Stimulated activated naive CD8-positive, alpha-beta T cell treated with anti-CD3 and anti-CD28 coated beads, Interleukin-15, Interleukin-2, amounts not matched to agents 100 U/mL and 50 U/mL, for 24 hours (primary cell): ENCODE measurements at regions not wholly inside any gene's neighbourhood (a gene's known extent, or its start where the extent isn't known, plus 50 kb on each side); places are given as distances from the start of the nearest gene placed in this dataset.
"Not testable (repeated sequence)": the region's sequence is repeated elsewhere in the genome, so short reads cannot be mapped to it uniquely, and the experiment has no call there.

ENCODE experiments used
- ATAC-seq: fragments of 150-1000 bp; cut with Tn5 transposase; one replicate; pipeline ENCODE4 v1.10.0; 2021
- DNase-seq: peaks from one replicate; pipeline ENCODE4 v3.0.0; 2021

DNA sequence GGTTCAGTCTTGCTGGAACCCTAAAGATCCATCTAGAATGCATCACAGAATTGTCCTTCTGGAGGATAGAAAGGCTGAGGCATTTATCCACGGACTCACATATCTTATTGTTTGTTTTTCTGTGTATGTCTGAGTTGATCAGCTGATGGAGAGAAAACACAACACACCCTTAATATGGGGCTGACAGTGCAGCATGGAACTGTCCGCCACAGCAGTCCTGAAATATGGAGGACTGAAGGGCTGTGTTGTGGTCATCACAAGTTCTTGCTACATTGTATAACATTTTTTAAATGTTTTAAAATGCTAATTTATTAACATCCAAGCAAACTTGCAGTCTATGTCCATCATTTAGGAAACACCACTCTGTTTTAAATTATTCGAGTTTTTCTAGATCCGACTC lies 448.9 kb upstream of the ERCC4 start:
- ATAC-seq (no peak), DNase-seq (no peak)

DNA sequence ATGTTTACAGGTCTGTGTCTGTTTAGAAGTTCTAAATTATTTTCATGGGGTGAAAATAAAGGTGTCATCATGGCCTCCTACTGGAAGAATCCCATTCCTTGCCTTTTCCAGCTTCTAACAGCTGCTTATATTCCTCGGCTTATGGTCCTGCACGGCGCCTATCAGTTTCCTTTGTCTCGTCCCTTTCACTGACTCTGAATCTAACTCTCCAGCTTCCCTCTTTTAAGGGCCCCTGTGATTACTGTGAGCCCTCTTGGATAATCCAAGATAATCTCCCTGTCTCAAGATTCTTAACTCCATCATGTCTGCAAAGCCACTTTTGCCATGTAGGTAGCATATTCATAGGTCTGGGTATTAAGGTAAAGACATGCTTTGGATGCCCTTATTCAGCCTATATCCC lies 441.0 kb upstream of the ERCC4 start:
- ATAC-seq, result no peak
- DNase-seq, result no peak

DNA sequence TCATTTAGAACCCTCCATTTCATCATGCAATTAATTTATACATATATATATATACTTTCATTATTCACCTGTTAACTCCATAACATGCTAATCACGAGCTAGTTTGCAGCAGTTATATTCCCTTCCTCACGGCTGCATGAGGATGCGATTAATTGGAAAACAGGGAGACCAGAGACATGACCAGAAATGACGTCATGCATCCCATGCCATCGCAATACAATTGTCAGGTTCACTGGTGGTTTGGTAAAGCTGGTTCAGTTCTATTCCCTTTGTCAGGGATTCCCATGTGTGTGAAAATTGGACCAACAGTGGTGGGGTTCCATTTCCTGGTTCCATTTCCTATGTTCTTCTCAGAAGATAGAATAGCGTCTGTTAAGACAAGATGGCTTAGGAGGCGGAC lies 440.4 kb upstream of the ERCC4 start:
- ATAC-seq (no peak), DNase-seq (no peak)

DNA sequence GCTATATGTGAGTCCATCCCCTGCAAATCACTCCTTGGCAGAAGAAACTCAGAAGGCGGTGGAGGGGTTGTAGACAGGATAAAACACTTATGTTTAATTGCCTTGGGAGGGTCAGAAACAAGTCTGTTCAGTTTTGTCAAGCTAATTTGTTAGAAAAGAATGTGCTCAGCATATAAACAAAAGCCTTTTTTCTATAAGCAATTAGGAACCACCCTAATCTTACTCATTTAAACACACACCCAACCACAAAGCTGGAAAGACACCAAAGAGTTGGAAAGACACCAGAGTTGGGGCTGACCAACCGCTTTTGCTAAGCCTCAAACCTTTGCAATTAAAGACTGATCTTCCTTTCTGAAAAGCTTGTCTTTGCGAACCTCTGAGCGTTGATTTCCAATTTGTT lies 439.2 kb upstream of the ERCC4 start:
- no peak for ATAC-seq
- no peak for DNase-seq

DNA sequence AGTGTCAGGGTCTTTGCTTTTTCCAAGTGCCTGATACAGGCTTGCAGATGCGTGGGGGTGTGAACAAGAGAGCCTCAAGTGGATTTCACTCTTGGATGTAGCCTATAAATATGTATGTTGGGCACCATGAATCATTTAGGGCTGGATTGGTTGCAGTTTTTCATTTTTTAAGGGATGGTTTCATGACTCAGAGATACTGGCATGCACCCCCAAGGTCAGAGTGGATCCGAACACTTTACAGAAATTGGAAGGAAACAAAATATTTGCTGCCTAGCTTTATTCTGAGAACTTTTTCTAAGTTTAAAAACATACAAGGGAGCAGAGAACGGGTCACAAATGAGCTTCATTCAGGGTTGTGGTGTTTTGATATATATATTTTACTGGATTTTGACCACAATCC lies 436.8 kb upstream of the ERCC4 start:
- ATAC-seq (no peak), DNase-seq (no peak)

DNA sequence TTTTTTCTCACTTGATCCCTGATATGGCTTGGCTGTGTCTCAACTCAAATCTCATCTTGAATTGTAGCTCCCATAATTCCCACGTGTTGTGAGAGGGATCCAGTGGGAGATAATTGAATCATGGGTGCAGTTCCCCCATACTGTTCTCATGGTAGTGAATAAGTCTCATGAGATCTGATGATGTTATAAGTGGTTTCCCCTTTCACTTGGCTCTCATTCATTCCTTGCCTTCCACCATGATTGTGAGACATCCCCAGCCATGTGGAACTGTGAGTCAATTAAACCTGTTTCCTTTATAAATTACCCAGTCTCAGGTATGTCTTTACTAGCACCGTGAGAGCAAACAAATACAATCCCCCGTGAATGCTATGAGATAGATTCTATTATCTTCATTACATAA lies 430.5 kb upstream of the ERCC4 start:
- ATAC-seq, DNase-seq: not testable (repeated sequence)

DNA sequence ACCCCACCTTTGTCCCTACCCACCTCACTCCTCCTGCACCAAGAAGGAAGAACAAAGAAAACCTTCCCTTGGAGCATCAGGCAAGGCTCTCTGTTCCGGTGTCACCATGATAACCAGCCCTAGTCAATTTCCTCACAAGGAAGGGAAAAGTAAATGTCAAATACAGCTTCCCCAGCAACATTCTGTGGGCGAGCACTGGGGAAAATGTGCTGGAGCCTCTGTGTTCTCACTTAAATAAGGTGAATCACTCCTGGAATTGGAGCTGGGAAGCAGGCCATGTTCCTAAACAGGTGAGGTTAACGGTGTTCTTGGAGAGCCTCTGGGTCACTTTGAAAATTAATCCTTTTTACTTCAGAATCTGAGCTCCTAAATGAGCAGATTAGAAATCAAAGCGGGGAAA lies 427.9 kb upstream of the ERCC4 start:
- ATAC-seq, result no peak

DNA sequence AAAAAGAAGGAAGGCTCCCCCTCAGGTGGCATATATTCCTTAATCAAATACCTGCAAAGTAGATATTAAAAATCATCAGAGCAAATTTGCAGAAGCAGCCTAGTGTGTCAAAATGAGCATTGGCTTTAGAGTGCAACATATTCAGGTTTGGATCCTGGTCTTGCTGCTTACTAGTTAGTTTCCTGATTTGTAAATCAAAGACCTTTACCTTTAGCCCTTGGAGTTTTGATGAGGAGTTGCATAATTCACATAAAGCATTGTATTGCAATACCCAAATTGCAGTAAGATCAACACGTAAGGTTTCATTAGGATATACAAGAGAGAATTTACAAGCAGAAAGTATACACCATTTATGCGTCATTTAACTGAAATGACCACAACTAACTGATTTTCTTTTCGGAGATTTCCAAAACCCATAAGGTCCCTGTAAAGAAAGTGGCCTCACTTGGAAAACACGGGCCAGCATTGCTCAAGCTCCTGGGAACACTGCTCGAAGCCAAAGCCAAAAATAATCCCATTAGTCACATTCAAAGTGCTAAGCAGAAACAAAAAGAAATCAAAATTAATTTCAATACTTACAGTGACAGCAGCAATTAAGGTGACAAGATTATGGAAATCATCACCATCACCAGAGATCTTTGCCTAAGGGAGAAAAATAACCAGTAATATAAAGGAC lies 415.9 kb upstream of the ERCC4 start:
- ATAC-seq (no peak), DNase-seq (no peak)

More for the DNA sequence above, 427.9 kb upstream of the ERCC4 start:
- no peak for DNase-seq

DNA sequence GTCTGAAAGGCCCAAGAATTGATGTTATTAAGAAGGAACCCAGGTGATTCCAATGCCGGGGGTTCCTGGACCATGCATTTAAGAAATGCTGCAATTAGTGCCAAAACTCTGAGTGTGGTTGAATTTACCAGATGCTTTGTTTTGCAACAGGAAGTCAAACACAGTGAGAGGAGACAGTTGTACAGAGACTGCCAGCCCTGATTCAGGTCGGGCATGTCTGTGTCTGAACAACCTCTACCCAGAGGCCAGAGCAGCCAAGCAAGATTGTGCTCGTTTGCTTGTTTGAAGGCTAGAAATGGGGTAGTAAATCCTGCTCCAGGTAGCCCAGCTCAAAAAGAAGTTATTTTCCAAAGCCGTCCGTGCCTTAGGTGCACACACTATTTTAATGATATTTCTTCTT lies 412.4 kb upstream of the ERCC4 start:
- no peak for ATAC-seq
- no peak for DNase-seq

DNA sequence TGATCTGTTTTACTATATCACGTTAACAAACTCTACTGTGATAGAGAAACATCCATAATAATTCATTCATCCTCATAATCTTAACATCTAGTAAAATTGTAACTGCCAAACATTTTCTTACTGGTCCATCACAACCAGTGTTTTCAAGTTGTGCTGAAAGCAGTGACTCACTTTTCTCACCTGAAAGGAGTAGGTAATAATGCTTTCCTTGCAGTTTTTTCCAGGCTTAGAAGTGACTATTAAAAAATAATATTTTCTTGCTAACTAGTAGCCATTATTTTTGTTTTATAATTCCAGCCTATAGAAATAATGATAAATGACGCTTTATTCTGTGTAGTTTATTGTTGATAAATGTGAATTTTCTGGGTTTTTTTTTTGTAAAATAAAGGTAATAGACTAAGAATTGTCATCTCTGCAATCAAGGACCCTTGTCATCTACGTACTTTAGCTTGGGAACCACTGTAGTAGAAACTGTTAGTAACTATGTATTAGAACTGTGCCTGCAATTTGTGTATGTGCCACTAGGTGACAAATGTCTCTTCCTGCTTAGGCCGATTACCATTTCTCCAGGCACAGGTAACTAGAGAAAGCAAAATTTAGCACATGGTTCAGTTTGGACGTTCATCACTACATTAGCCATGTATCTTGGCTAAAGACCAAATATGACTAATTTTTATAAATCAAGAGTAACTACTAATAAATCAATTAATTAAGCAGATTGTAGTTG lies 409.4 kb upstream of the ERCC4 start:
- ATAC-seq (no peak), DNase-seq (no peak)

DNA sequence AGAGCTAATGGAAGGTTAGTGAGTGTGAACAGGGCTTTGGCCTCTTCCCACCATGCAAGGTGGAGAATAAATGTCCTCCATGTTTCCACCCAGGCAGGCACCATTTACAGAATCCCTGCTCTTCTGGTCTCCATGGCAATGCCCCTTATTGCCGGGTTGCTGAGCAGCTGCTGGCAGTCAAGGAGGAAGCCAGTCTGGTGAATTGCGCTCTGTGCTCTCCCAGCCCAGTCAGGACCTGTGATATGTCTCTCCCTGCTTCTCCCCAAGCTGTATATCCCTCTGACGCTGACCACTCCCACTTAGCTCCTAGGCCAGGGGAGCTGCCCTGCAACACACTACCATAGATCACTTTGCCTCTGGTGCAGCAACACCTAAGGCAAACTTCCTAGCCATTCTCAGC lies 402.1 kb upstream of the ERCC4 start:
- no peak for ATAC-seq

DNA sequence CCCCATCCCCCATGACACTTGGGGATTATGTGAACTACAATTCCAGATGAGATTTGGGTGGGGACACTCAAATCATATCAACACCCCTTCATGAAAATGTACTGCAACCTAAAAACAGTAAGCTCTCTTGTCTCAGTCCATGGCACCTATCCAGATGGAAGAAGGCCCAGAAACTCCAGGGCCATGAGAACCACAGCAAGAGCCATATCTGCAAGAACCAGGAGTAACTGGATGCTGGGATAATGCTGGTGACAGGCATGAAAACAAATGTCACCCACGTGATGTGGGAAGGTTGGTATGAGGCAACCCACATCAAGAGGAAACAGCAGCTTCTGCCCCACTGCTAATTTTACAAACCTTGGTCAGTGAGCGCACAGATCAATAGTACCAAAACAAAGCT lies 400.1 kb upstream of the ERCC4 start:
- DNase-seq (no peak), ATAC-seq (no peak)

More for the DNA sequence above, 402.1 kb upstream of the ERCC4 start:
- DNase-seq, result no peak

DNA sequence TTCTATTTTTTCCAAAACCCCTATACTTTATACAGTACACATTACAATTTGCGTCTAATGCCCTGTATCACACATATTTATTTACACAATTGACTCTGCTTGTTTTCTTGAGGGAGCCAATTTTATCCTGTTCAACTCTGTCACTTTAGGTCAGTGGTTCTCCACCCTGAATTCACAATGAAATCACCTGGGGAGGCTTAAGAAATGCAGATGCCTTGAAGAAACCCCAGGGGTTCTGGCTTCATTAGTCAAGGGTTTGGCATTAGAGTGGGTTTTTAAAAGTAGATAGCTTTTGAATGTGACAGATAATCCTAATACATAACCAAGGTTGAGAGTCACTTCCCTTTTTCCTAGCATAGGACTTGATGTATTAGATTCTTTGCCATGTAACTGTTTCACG lies 398.6 kb upstream of the ERCC4 start:
- DNase-seq (no peak), ATAC-seq (no peak)

DNA sequence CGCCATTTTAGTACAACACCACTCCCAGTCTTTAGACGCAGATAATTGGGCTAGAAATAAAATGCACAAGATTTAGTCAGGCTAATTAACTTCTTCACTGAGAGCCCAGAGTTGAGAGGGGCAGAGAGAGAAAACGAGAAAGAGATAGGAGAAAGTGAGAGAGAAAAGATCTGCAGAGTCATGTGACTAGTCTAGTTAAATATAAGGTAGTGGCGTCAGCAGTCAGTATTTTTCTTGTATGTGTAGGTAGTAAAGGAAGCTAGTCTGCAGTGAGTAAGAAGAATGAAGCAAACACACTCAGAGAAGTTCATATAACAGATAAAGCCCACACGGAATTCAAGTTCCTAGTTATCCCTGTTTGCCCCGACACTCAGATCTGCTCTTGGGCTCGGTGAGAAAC lies 392.6 kb upstream of the ERCC4 start:
- ATAC-seq (no peak), DNase-seq (no peak)

DNA sequence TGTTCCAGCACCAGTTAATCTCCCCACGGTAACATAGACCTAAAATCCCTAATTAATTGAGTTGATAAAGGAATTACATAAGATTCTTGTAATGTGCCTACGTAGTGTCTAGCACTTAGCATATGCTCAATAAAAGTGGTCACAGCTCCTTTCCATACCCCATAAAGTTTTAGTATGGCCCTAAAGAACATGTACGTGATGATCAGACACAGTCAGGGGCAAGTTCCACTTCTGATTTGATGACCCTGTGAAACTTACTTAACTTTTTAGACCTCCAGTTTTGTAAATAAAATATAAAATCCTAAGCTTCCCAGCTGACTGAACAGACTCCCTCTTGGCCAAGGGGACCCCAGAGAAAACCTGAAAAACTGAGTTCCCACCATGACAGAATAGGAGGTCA lies 391.3 kb upstream of the ERCC4 start:
- ATAC-seq (no peak), DNase-seq (no peak)

DNA sequence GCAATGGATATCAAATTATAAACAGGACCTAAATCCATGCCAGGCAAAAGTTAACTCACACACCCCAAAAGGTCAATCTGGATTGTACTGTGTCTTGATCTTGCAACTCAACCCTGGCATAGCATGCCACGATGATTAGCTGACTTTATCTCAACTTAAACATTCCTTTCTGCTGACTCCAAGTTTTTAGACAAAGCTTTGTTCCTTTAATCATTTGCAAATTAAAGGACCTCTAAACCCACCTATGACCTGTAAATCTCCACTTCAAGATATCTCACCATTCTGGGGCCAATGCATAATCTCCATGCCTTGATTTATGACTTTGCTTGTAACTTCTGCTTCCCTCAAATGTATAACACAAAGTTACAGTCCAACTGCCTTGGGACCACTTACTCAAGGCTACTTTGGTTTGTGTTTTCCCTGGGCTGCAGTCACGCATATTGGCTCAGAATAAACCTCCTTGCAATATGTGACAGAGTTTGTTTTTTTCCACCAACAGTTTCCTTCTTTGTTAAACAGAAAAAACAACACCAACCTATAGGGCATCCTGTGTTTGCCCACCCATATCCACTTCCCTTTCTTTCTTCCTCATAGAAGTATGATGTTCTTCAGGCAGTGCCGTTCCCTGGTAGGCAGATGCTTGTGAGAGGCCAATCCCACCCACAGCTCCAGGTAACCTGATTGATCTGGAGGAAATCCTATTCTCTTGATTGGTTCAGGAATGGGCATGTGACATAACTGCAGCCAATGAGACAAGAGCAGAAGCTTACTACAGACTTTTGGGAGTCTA lies 390.6 kb upstream of the ERCC4 start:
- DNase-seq (no peak), ATAC-seq (no peak)

DNA sequence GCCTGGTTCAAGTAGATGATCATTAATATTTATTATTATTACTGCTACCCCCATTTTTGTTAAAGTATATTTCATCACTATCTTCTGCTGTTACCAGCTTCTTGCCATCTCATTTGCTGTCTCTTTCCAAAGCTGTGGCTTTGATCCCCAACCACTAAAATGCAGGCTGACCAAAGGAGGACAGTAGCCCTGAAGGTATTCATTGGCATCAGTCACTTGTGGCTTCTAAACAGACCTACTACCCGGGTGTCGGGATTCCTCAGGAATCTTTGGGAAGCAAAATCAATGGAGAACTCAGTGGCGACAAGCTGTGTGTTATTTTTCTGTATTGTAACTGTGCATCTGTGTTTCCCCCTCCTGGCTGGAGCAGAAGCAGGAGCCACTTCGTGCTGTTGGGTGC lies 379.2 kb upstream of the ERCC4 start:
- DNase-seq (no peak), ATAC-seq (no peak)

DNA sequence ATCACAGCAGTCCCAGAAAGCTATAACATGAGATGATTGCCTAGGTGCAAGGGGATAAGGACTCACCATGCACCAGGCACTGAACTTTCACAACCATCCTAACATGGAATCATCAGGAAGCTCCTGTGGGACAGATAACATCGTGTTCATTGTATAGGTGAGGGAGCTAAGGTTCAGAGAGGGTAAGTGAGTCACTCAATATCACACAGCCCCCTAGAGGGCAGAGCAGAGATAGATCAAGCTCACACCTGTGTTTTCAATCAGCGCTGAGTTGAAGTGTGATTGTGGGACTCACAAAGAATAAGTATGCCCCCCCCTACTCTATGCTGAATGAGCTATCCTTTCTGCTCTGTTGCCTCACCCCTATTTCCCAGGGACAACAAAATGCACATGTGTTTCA lies 377.7 kb upstream of the ERCC4 start:
- DNase-seq (no peak), ATAC-seq (no peak)

DNA sequence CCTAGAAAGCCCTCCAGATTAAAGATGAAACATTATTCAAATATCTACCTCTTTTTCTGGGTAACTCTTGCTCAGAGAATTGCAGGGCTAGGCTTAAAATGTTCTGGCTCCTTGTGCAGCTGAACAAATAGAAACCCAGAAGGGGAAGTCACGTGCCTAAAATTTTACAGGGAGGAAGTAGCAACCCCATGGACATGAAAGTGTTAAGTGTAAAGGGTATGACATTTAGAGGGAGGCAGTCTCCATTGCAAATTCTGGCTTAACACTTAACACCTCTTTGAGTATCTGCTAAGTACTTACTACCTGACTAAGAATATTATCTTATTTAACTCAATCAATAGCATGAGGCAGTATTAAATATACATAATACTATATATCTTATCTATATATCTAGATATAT lies 376.1 kb upstream of the ERCC4 start:
- no peak for DNase-seq
- no peak for ATAC-seq

DNA sequence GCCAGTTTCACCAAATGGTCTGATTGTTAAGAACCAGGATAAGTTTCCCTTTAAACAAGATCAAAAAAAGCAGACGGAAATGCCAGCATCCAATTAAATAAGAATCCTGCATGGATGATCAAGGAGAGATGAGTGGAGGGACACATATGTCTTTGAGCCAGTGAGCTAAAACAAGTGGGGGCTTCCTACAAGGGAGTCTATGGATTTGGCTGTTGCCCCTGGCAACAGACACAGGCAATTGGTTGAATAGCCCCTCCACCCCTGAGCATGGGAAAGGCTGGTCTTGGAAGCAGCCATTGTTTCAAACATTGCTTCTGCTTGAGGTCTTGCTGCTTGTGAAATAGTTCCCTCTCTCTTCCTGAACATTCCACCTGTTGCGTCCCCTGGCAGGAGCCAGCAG lies 374.7 kb upstream of the ERCC4 start:
- no peak for ATAC-seq
- no peak for DNase-seq

DNA sequence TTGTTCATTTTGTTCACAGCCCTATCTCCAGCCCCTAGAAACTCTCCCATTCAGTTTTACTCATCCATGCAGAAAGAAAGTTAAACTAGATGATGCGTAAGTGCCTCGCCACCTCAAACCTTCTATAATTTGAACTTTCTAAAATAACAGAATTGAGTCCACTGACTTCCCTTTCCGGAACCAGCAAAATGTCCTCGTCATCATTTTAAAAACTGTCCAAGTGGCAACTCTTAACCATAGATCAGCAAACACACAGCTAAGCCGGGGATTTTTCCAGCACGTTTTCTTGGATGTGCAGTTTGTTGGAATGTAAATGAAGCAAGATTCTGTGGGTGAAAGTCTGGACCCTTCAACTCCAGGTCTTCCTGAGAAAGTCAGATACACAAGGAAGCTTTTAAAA lies 369.7 kb upstream of the ERCC4 start:
- ATAC-seq (no peak), DNase-seq (no peak)

DNA sequence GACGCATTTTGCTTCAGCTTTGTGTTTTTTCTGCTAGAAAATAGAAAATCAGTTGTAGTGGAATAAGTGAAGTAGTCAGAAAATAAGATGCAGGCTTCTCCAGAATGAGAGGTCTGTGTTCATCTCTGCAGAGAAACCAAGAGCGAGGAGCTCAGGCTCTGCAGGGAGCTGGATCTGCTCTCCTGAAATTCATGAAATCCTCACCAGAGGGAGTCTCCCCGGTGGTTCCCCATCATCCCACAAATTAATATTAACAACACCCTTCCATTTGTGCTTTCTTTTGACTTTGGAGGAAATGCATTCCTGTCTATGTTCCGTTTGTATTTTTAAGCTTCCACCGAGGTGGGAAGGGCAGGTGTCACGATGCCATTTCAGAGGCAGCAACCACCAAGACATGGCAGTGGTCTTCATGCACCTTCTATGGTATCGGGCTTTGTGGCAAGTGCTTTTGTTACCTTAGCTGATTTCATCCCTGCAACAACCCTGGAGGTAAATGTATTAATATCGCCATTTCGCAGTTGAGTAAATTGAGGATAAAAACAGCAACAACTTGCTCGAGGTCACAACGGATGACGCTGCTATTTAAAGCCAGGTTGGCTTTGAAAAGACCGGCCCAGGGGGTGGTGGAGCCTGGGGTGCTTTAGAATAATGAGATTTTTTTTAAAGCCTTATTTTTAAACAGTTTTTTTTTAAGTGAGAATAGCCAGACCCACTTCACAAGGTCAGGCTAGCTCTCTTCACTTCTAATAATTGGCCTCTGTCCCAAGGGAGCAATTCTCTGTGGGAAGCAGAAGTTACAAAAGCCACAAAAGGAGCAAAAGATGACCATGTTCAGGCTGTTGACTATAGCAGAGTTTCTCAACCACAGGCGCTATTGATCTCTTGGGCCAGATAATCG lies 367.6 kb upstream of the ERCC4 start:
- no peak for ATAC-seq
- DNase-seq, result no peak

DNA sequence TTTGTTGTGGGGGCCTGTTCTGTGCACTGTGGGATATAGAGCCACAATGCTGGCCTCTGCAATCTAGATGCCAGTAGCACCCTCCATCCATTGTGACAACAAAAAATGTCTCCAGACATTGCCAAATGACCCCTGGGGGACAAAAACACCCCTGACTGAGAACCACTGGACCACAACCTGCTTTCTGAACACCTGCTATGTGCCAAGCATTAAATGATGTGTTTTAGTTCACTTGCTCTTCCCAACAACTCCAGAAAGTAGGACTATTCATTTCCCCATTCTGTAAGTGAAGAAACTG lies 367.0 kb upstream of the ERCC4 start:
- DNase-seq (no peak), ATAC-seq (no peak)
